Heart left ventricle (tissue), 16 donors: ENCODE measurements at regions not wholly inside any gene's neighbourhood (a gene's known extent, or its start where the extent isn't known, plus 50 kb on each side); places are given as distances from the start of the nearest gene placed in this dataset.

Experiments
- ATAC-seq, 4 donors: fragments of 200-7000 bp; cut with Tn5 transposase; one replicate each; pipeline ENCODE4 v1.9.1; 2020 to 2022; ENCODE audit warnings: moderate library complexity in 4 of 4, mild to moderate bottlenecking in 3 of 4, moderate number of reproducible peaks in 1 of 4
- DNase-seq, 5 donors: peaks; one replicate each; pipeline ENCODE4 v3.0.0-alpha.2; 2020
- H3K27ac ChIP-seq, 12 donors: fragments of 200-600 bp; sonication (generic) in 4 of 12; one replicate each; pipeline versions ENCODE4 v1.5.0 to v1.8.0; 2016 to 2022; ENCODE audit warnings: mild to moderate bottlenecking in 2 of 12
- H3K27me3 ChIP-seq, 9 donors: fragments of 200-600 bp; sonication (generic) in 2 of 9; one replicate each; pipeline versions ENCODE4 v1.5.1 to v1.8.0; 2016 to 2022; ENCODE audit warnings: mild to moderate bottlenecking in 3 of 9
- H3K36me3 ChIP-seq, 9 donors: fragments of 200-600 bp; sonication (generic) in 2 of 9; one replicate each; pipeline versions ENCODE4 v1.5.0 to v1.8.0; 2018 to 2022; ENCODE audit warnings: mild to moderate bottlenecking in 2 of 9
- H3K4me1 ChIP-seq, 12 donors: fragments of 200-600 bp; sonication (generic) in 4 of 12; one replicate each; pipeline versions ENCODE4 v1.5.0 to v1.8.0; 2016 to 2022; ENCODE audit warnings: mild to moderate bottlenecking in 3 of 12
- H3K4me3 ChIP-seq, 12 donors: fragments of 200-600 bp; sonication (generic) in 4 of 12; one replicate each; pipeline versions ENCODE4 v1.5.0 to v1.8.0; 2017 to 2022; ENCODE audit warnings: mild to moderate bottlenecking in 9 of 12, moderate library complexity in 4 of 12
- H3K9me3 ChIP-seq, 12 donors: fragments of 200-600 bp; sonication (generic) in 4 of 12; one replicate each; pipeline versions ENCODE4 v1.5.0 to v1.8.0; 2016 to 2022; ENCODE audit warnings: mild to moderate bottlenecking in 1 of 12
- POLR2A ChIP-seq, 2 donors: fragments of 450-650 bp; IDR thresholded peaks; one replicate each; pipeline ENCODE4 v1.6.1; 2017; ENCODE audit warnings: antibody characterized with exemption in 2 of 2, mild to moderate bottlenecking in 2 of 2, moderate library complexity in 2 of 2
- WGBS, 4 donors: extraction: QIAGEN DNeasy Blood & Tissue Kit in 2 of 4; methylation state at CpG; one replicate each; pipeline versions ENCODE4 v1.1.5 to v1.1.7; 2013 to 2018; 5-methylcytosine and 5-hydroxymethylcytosine counted together
- intact Hi-C, 10 donors: fragments of 100-400 bp; cut with DNase I; formaldehyde crosslinking; loops; one replicate each; pipeline versions ENCODE4 v1.11.1 to v1.14.2; 2022
- TF ChIP-seq, protein P1 (sequence below), 12 donors: fragments of 200-600 bp; sonication (generic) in 4 of 12; IDR thresholded peaks; one replicate each; pipeline versions ENCODE4 v1.5.0 to v1.8.0; 2018 to 2022; ENCODE audit warnings: antibody characterized with exemption in 12 of 12, mild to moderate bottlenecking in 5 of 12
- donor health status: ischemic (EF 13 %, LVEDD 7.1; RV severe dilation, severe dysfunction).
- donor health status: healthy with polysubstance abuse.
- donor health status: DM: no; HTN: yes; CAD: no.
- donor health status: DM: no; HTN: no; CAD: no.
- donor health status: ischemic (EF 25% LVEDD 6.9; RV normal size, moderate dysfunction).
- donor health status: ischemic (EF 25% LVEDD 5.7; RV mildly dilated, moderate dysfunction).
- donor health status: healthy.
- donor health status: DM: yes; HTN: yes; CAD: no.
- donor health status: ischemic (EF 35%, LVEDD 5.7; RV mildly dilated, moderate dysfunction).
- donor health status: nonischemic (EF 11% LVEDD 7.7; RV severe dilation, severe dysfunction).
- donor health status: DM: yes; HTN: yes; CAD: no.
- donor health status: PGD.
- donor health status: ischemic (EF 29% LVEDD 5.4; RV normal size, mild dysfunction).
- donor health status: nonischemic (EF 23%, LVEDD 6.1; RV moderate dilation, normal function).

GRCh38 chr21:27476696-27477095 is 509.8 kb upstream of the ADAMTS5 start:
- H3K27ac ChIP-seq, result no peak overlapping the region
- 7 to 24% (median 14%) methylated on average over 1 of the region's 1 CpG for WGBS, 4 donors
- H3K4me1 ChIP-seq, result peaks cover 0 to 6% (median 0%) of the 10 kb centered on the region in 12 donors
- no peaks in the 10 kb centered on the region for H3K36me3 ChIP-seq
- intact Hi-C loops, result loop anchor here in 8 of 10 donors (5.0 to 10.0 kb wide), 6 partner anchors 102 to 622 kb away; no protein-coding TSS in a partner anchor
- H3K4me3 ChIP-seq, result no peak overlapping the region
- peaks cover 0 to 4% (median 0%) of the 10 kb centered on the region in 12 donors for H3K9me3 ChIP-seq
- no peak for TF ChIP-seq POLR2A (IDR thresholded peaks at IDR 0.05)
- TF ChIP-seq, protein P1, sequence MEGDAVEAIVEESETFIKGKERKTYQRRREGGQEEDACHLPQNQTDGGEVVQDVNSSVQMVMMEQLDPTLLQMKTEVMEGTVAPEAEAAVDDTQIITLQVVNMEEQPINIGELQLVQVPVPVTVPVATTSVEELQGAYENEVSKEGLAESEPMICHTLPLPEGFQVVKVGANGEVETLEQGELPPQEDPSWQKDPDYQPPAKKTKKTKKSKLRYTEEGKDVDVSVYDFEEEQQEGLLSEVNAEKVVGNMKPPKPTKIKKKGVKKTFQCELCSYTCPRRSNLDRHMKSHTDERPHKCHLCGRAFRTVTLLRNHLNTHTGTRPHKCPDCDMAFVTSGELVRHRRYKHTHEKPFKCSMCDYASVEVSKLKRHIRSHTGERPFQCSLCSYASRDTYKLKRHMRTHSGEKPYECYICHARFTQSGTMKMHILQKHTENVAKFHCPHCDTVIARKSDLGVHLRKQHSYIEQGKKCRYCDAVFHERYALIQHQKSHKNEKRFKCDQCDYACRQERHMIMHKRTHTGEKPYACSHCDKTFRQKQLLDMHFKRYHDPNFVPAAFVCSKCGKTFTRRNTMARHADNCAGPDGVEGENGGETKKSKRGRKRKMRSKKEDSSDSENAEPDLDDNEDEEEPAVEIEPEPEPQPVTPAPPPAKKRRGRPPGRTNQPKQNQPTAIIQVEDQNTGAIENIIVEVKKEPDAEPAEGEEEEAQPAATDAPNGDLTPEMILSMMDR (IDR thresholded peaks at IDR 0.05), result peak; percentile 35 to 70 (median 60)
- DNase-seq, result no peak
- peak in 1 of 4 donors; percentile 41 for ATAC-seq
- H3K27me3 ChIP-seq, result no peaks in the 10 kb centered on the region

DNA sequence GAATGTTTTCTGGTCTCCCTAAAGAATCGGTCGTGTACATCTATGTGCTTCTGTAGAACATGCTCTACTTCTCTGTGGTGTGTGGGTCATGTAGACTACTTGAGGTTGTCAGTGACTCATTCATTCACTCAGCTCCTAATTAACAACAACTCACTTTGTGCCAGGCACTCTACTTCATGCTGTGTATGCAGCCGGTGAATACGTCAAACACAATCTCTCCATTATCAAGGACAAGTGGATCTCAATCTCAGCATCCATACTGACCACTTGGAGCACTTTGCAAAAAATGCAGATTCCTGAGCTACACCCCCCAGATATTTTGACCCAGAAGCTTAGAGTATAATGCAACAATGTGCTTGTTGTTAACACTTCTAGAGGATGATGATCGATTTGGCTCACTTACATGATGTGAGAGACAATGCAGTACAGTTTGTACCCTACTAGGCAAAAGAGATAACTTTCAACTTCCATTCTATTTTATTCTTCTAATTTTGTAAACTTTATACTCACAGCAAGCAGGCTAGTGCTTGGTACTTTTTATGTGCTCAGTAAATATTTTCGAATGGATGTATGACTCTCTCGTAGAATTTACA is 508.6 kb upstream of the ADAMTS5 start:
- ATAC-seq, result peak in 3 of 4 donors; percentile 59 to 95 (median 82)
- Histone ChIP-seq H3K27me3 (no peaks in the 10 kb centered on the region), H3K27ac (no peak overlapping the region), H3K4me1 (peaks cover 0 to 6% (median 0%) of the 10 kb centered on the region in 12 donors), H3K4me3 (no peak overlapping the region), H3K9me3 (peaks cover 0 to 4% (median 0%) of the 10 kb centered on the region in 12 donors), H3K36me3 (no peaks in the 10 kb centered on the region)
- WGBS, 4 donors, result 50 to 67% (median 60%) methylated on average over 7 of the region's 7 CpGs
- no peak for TF ChIP-seq POLR2A (IDR thresholded peaks at IDR 0.05)
- TF ChIP-seq, protein P1 (IDR thresholded peaks at IDR 0.05), result no peak
- no peak for DNase-seq
- intact Hi-C loops, result loop anchor here in 8 of 10 donors (5.0 to 10.0 kb wide), 6 partner anchors 101 to 621 kb away; no protein-coding TSS in a partner anchor

DNA sequence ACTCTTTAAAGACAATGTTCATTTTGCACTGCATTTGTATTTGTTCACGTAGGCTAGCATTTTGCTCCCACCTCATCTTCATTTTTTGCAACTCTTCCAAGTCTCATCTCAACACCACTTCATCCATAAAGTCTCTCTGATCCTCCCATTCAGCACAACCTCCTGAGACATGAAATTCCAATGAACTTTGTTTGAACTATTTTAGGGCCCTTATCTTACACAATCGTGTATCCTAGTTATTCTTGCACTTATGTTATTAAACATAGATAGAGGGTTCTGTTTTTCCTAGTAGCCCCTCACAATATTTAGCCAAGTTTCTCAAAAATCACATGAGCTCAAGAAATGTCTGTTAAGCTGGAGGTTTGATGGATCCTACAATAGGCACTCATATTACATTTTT is 500.5 kb upstream of the ADAMTS5 start:
- ATAC-seq (no peak), DNase-seq (no peak)
- no peaks in the 10 kb centered on the region for H3K27me3 ChIP-seq
- no peaks in the 10 kb centered on the region for H3K36me3 ChIP-seq
- H3K9me3 ChIP-seq, result no peaks in the 10 kb centered on the region
- H3K4me1 ChIP-seq, result no peaks in the 10 kb centered on the region
- 51 to 57% (median 54%) methylated on average over 2 of the region's 2 CpGs for WGBS, 4 donors
- TF ChIP-seq, protein P1 (IDR thresholded peaks at IDR 0.05), result no peak
- no peak for TF ChIP-seq POLR2A (IDR thresholded peaks at IDR 0.05)
- H3K4me3 ChIP-seq, result no peak overlapping the region
- H3K27ac ChIP-seq, result no peak overlapping the region
- intact Hi-C loops, result loop anchor here in 1 of 10 donors (10.0 kb wide), 1 partner anchor 63 kb away; no protein-coding TSS in a partner anchor

- H3K27me3 ChIP-seq, result no peaks in the 10 kb centered on the region
- no peaks in the 10 kb centered on the region for H3K36me3 ChIP-seq
- 78 to 83% (median 81%) methylated on average over 3 of the region's 3 CpGs for WGBS, 4 donors
- intact Hi-C loops, result loop anchor here in 1 of 10 donors (10.0 kb wide), 1 partner anchor 61 kb away; no protein-coding TSS in a partner anchor
- DNase-seq (no peak), ATAC-seq (no peak)
- H3K9me3 ChIP-seq, result no peaks in the 10 kb centered on the region
- TF ChIP-seq, protein P1 (IDR thresholded peaks at IDR 0.05), result peak in 1 of 12 donors; percentile 16
- no peak for TF ChIP-seq POLR2A (IDR thresholded peaks at IDR 0.05)
- no peaks in the 10 kb centered on the region for H3K4me1 ChIP-seq
- no peak overlapping the region for H3K27ac ChIP-seq
- H3K4me3 ChIP-seq, result no peak overlapping the region
These were observed 499.3 kb upstream of the ADAMTS5 start for GRCh38 chr21:27466140-27466539.
